Smooth muscle cell (in vitro differentiated cells): ENCODE measurements at regions not wholly inside any gene's neighbourhood (a gene's known extent, or its start where the extent isn't known, plus 50 kb on each side); places are given as distances from the start of the nearest gene placed in this dataset.
A peak's percentile ranks its signal among the peaks of the same experiment; 100 is the strongest.

Experiments used
- DNase-seq: peaks from one replicate; lab custom pipeline; 2025; ENCODE audit not compliant: unreplicated experiment; lab: John Stamatoyannopoulos, UW
- H2AFZ ChIP-seq: fragments of 200-600 bp; sonication (generic); 2 replicates; pipeline ENCODE4 v1.6.0; 2016; ENCODE audit warnings: antibody characterized with exemption, low read depth, mild to moderate bottlenecking
- H3F3A ChIP-seq: fragments of 200-600 bp; sonication (generic); 2 replicates; pipeline ENCODE4 v1.6.0; 2017; ENCODE audit warnings: antibody characterized with exemption, low read depth
- H3K27ac ChIP-seq: fragments of 200-600 bp; sonication (generic); 2 replicates; pipeline ENCODE4 v1.5.1; 2016; ENCODE audit warnings: low read depth, mild to moderate bottlenecking
- H3K27me3 ChIP-seq: fragments of 200-600 bp; sonication (generic); 2 replicates; pipeline ENCODE4 v1.6.1; 2016; ENCODE audit warnings: low read depth, mild to moderate bottlenecking
- H3K36me3 ChIP-seq: fragments of 200-600 bp; sonication (generic); 2 replicates; pipeline ENCODE4 v1.5.1; 2016; ENCODE audit warnings: low read depth
- H3K4me1 ChIP-seq: fragments of 200-600 bp; sonication (generic); 2 replicates; pipeline ENCODE4 v1.5.1; 2016; ENCODE audit warnings: low read depth
- H3K4me2 ChIP-seq: fragments of 200-600 bp; sonication (generic); 2 replicates; pipeline ENCODE4 v1.6.0; 2016; ENCODE audit warnings: mild to moderate bottlenecking
- H3K4me3 ChIP-seq: fragments of 200-600 bp; sonication (generic); 2 replicates; pipeline ENCODE4 v1.5.1; 2016; ENCODE audit warnings: mild to moderate bottlenecking
- H3K79me2 ChIP-seq: fragments of 200-600 bp; sonication (generic); 2 replicates; pipeline ENCODE4 v1.6.0; 2016; ENCODE audit warnings: low read depth, mild to moderate bottlenecking
- H3K9ac ChIP-seq: fragments of 200-600 bp; sonication (generic); 2 replicates; pipeline ENCODE4 v1.6.0; 2016; ENCODE audit warnings: low read depth
- H3K9me3 ChIP-seq: fragments of 200-600 bp; sonication (generic); replicated peaks from 2 replicates; pipeline ENCODE4 v1.5.1; 2016; ENCODE audit warnings: low read depth
- H4K20me1 ChIP-seq: fragments of 200-600 bp; sonication (generic); 2 replicates; pipeline ENCODE4 v1.6.0; 2016; ENCODE audit warnings: low read depth
- CTCF ChIP-seq: fragments of 200-600 bp; sonication (generic); IDR thresholded peaks from 2 replicates; pipeline ENCODE4 v1.5.1; 2017; ENCODE audit warnings: borderline replicate concordance, mild to moderate bottlenecking, antibody characterized with exemption; ENCODE audit not compliant: insufficient read depth, poor library complexity, severe bottlenecking
- WGBS: methylation state at CpG from one replicate; pipeline ENCODE4 v1.1.7; 2016; ENCODE audit warnings: low lambda C conversion rate; 5-methylcytosine and 5-hydroxymethylcytosine counted together

- TF ChIP-seq CTCF = no peak
- H3K79me2 ChIP-seq = no peaks in the 10 kb centered on the region
- H4K20me1 ChIP-seq = no peaks in the 10 kb centered on the region
- H3K4me3 ChIP-seq = no peak overlapping the region
- H3K9ac ChIP-seq = no peak overlapping the region
- DNase-seq = no peak
- peaks cover 5% of the 10 kb centered on the region for H3K4me1 ChIP-seq
- no peak overlapping the region for H2AFZ ChIP-seq
- no peaks in the 10 kb centered on the region for H3K9me3 ChIP-seq
- H3K36me3 ChIP-seq = no peaks in the 10 kb centered on the region
- H3K27ac ChIP-seq = no peak overlapping the region
- H3K27me3 ChIP-seq = peaks cover 8% of the 10 kb centered on the region
- peak overlapping the region; percentile 8 for H3K4me2 ChIP-seq
- H3F3A ChIP-seq = no peaks in the 10 kb centered on the region
- WGBS = 46% methylated on average over 2 of the region's 2 CpGs
Measured at GRCh38 chr18:41703744-41704530, 251.1 kb upstream of the PIK3C3 start.

- Histone ChIP-seq H4K20me1 (no peaks in the 10 kb centered on the region), H3K9me3 (no peaks in the 10 kb centered on the region), H3K4me1 (peaks cover 5% of the 10 kb centered on the region), H3K36me3 (no peaks in the 10 kb centered on the region), H3K27ac (no peak overlapping the region), H3K79me2 (no peaks in the 10 kb centered on the region), H3K4me2 (no peak overlapping the region), H3F3A (no peaks in the 10 kb centered on the region), H3K4me3 (no peak overlapping the region), H2AFZ (no peak overlapping the region), H3K9ac (no peak overlapping the region), H3K27me3 (no peaks in the 10 kb centered on the region)
- WGBS = 86% methylated on average over 4 of the region's 4 CpGs
- TF ChIP-seq CTCF = no peak
- DNase-seq = no peak
Measured at GRCh38 chr18:41700416-41700815, 254.6 kb upstream of the PIK3C3 start.

- H3K4me2 ChIP-seq = peak overlapping the region; percentile 16
- no peaks in the 10 kb centered on the region for H3K9me3 ChIP-seq
Measured at GRCh38 chr18:41695441-41695840, 259.6 kb upstream of the PIK3C3 start.

More at GRCh38 chr18:41695441-41695840, 259.6 kb upstream of the PIK3C3 start:
- H3F3A ChIP-seq = no peaks in the 10 kb centered on the region
- H3K27ac ChIP-seq = no peak overlapping the region
- no peak overlapping the region for H3K9ac ChIP-seq
- H2AFZ ChIP-seq = peak overlapping the region; percentile 5
- no peaks in the 10 kb centered on the region for H4K20me1 ChIP-seq
- H3K79me2 ChIP-seq = no peaks in the 10 kb centered on the region
- DNase-seq = no peak
- no peaks in the 10 kb centered on the region for H3K4me1 ChIP-seq
- no peaks in the 10 kb centered on the region for H3K36me3 ChIP-seq
- no peak for TF ChIP-seq CTCF
- no peak overlapping the region for H3K4me3 ChIP-seq
- H3K27me3 ChIP-seq = no peaks in the 10 kb centered on the region
